A549 (cell line): ENCODE measurements at regions not wholly inside any gene's neighbourhood (a gene's known extent, or its start where the extent isn't known, plus 50 kb on each side); places are given as distances from the start of the nearest gene placed in this dataset.

Source experiments
- BHLHE40 ChIP-seq: IDR thresholded peaks from 2 replicates; pipeline ENCODE4 v1.6.1; 2012; ENCODE audit warnings: low read depth, low read length, inconsistent platforms
- CBX8 ChIP-seq: fragments of 200-600 bp; sonication (generic); IDR thresholded peaks from 2 replicates; pipeline ENCODE4 v1.6.1; 2016
- CEBPB ChIP-seq, 2 experiments: fragments of >200 bp in 1 of 2; sonication (Bioruptor Twin) in 1 of 2; formaldehyde crosslinking in 1 of 2; IDR thresholded peaks; 2 replicates each; pipeline ENCODE4 v1.6.1; 2012 to 2016
- EHMT2 ChIP-seq: fragments of 200-600 bp; sonication (generic); IDR thresholded peaks from 2 replicates; pipeline ENCODE4 v1.6.1; 2016; ENCODE audit warnings: antibody characterized with exemption, low read depth, mild to moderate bottlenecking, moderate library complexity
- POLR2A ChIP-seq: IDR thresholded peaks from 2 replicates; pipeline ENCODE4 v1.6.1; 2012; ENCODE audit warnings: mild to moderate bottlenecking, low read length
- RARB ChIP-seq: fragments of 250-450 bp; sonication (Bioruptor Pico); IDR thresholded peaks from 2 replicates; pipeline ENCODE4 v1.8.0; 2021; ENCODE audit warnings: mild to moderate bottlenecking, moderate library complexity
- RCOR1 ChIP-seq: fragments of 150-350 bp; IDR thresholded peaks from 2 replicates; pipeline ENCODE4 v1.6.1; 2014; ENCODE audit warnings: antibody characterized with exemption, low read length, low read depth
- RFX5 ChIP-seq: fragments of 450-650 bp; IDR thresholded peaks from 2 replicates; pipeline ENCODE4 v1.7.1; 2014; ENCODE audit warnings: antibody characterized with exemption, mild to moderate bottlenecking, moderate library complexity
- ZSCAN20 ChIP-seq: fragments of 250-450 bp; sonication (Bioruptor Pico); IDR thresholded peaks from 2 replicates; pipeline ENCODE4 v1.8.0; 2022; ENCODE audit warnings: mild to moderate bottlenecking, moderate library complexity
- TF ChIP-seq, protein P1 (sequence below): IDR thresholded peaks from 2 replicates; pipeline ENCODE4 v1.6.1; 2012
- TF ChIP-seq, protein P2 (sequence below): fragments of >200 bp; sonication (Bioruptor Twin); formaldehyde crosslinking; IDR thresholded peaks from 3 replicates; pipeline ENCODE4 v1.5.1; 2016
- TF ChIP-seq, protein P3 (sequence below): fragments of 250-450 bp; sonication (Bioruptor Pico); IDR thresholded peaks from 2 replicates; pipeline ENCODE4 v1.5.0; 2020; ENCODE audit warnings: low read depth, mild to moderate bottlenecking, moderate library complexity
- TF ChIP-seq, protein P4 (sequence below): fragments of 200-600 bp; sonication (generic); IDR thresholded peaks from 2 replicates; pipeline ENCODE4 v1.6.1; 2016; ENCODE audit warnings: antibody characterized with exemption, mild to moderate bottlenecking, moderate library complexity

DNA sequence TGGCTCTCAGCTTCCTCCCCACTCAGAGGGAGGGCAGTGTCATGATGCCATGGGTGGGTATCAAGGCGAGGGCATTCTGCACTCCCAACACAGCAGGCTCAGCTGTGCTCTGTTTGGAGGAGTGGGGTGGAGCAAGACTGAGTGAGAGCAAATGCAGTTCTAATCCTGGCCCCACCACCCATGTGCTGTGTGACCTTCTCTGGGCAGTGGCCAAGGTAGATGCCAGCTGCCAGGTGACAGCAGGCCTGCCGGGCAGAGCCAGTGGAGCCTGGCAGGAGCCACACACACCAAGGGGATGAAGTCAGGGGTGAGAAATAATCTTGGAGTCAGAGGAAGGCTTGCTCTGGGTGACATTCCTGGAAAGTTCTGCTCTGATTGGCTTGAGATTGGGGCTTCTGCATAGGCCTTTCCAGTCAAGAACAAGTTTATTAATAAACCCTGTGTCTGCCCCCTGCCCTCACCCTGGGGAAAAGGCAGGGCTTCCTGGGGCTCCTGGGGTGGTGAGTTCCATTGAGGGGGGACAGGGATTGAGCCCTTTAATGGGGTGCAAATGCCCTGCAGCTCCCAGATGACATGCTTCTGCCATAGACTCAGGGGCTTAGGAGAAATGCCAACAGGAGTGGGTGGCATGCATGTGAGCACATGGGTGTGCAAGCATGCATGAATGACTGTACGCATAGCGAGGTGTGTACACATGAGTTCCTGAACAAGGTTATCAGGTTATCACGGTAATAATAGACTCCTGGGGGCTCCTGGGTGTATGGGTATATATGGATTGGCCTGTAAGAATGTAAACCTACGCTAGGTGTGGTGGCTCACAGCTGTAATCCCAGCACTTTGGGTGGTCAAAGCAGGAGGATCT lies 134.2 kb downstream of the MRPL14 start:
- TF ChIP-seq, protein P1, sequence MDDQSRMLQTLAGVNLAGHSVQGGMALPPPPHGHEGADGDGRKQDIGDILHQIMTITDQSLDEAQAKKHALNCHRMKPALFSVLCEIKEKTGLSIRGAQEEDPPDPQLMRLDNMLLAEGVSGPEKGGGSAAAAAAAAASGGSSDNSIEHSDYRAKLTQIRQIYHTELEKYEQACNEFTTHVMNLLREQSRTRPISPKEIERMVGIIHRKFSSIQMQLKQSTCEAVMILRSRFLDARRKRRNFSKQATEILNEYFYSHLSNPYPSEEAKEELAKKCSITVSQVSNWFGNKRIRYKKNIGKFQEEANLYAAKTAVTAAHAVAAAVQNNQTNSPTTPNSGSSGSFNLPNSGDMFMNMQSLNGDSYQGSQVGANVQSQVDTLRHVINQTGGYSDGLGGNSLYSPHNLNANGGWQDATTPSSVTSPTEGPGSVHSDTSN: no peak
- TF ChIP-seq, protein P2, sequence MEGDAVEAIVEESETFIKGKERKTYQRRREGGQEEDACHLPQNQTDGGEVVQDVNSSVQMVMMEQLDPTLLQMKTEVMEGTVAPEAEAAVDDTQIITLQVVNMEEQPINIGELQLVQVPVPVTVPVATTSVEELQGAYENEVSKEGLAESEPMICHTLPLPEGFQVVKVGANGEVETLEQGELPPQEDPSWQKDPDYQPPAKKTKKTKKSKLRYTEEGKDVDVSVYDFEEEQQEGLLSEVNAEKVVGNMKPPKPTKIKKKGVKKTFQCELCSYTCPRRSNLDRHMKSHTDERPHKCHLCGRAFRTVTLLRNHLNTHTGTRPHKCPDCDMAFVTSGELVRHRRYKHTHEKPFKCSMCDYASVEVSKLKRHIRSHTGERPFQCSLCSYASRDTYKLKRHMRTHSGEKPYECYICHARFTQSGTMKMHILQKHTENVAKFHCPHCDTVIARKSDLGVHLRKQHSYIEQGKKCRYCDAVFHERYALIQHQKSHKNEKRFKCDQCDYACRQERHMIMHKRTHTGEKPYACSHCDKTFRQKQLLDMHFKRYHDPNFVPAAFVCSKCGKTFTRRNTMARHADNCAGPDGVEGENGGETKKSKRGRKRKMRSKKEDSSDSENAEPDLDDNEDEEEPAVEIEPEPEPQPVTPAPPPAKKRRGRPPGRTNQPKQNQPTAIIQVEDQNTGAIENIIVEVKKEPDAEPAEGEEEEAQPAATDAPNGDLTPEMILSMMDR: no peak
- TF ChIP-seq EHMT2 (no peak), ZSCAN20 (no peak), RCOR1 (no peak), RFX5 (no peak), POLR2A (no peak), CEBPB (IDR thresholded peaks at IDR 0.05) (no peak), BHLHE40 (no peak), RARB (CRISPR knock-in tag) (no peak), CBX8 (no peak)
- TF ChIP-seq, protein P3, sequence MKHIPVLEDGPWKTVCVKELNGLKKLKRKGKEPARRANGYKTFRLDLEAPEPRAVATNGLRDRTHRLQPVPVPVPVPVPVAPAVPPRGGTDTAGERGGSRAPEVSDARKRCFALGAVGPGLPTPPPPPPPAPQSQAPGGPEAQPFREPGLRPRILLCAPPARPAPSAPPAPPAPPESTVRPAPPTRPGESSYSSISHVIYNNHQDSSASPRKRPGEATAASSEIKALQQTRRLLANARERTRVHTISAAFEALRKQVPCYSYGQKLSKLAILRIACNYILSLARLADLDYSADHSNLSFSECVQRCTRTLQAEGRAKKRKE (CRISPR knock-in tag): no peak
- TF ChIP-seq, protein P4, sequence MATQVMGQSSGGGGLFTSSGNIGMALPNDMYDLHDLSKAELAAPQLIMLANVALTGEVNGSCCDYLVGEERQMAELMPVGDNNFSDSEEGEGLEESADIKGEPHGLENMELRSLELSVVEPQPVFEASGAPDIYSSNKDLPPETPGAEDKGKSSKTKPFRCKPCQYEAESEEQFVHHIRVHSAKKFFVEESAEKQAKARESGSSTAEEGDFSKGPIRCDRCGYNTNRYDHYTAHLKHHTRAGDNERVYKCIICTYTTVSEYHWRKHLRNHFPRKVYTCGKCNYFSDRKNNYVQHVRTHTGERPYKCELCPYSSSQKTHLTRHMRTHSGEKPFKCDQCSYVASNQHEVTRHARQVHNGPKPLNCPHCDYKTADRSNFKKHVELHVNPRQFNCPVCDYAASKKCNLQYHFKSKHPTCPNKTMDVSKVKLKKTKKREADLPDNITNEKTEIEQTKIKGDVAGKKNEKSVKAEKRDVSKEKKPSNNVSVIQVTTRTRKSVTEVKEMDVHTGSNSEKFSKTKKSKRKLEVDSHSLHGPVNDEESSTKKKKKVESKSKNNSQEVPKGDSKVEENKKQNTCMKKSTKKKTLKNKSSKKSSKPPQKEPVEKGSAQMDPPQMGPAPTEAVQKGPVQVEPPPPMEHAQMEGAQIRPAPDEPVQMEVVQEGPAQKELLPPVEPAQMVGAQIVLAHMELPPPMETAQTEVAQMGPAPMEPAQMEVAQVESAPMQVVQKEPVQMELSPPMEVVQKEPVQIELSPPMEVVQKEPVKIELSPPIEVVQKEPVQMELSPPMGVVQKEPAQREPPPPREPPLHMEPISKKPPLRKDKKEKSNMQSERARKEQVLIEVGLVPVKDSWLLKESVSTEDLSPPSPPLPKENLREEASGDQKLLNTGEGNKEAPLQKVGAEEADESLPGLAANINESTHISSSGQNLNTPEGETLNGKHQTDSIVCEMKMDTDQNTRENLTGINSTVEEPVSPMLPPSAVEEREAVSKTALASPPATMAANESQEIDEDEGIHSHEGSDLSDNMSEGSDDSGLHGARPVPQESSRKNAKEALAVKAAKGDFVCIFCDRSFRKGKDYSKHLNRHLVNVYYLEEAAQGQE: no peak
